Activated T-cell treated with anti-CD3 and anti-CD28 coated beads, Interleukin-2, amount 50 U/mL, for 72 hours (primary cell): ENCODE measurements at regions not wholly inside any gene's neighbourhood (a gene's known extent, or its start where the extent isn't known, plus 50 kb on each side); places are given as distances from the start of the nearest gene placed in this dataset.

Experiments used
- ATAC-seq, 2 donors: fragments of 150-1000 bp; cut with Tn5 transposase; replicated peaks in 1 of 2; 2 replicates each; pipeline ENCODE4 v1.10.0; 2021; ENCODE audit warnings: moderate library complexity in 2 of 2, mild to moderate bottlenecking in 1 of 2
- DNase-seq, 2 donors: peaks; one replicate each; pipeline ENCODE4 v3.0.0; 2021 to 2022; ENCODE audit warnings: mixed read lengths in 1 of 2
- H3K27ac Mint-ChIP-seq: one replicate; pipeline ENCODE4 v1.8.0; 2022; ENCODE audit warnings: mild to moderate bottlenecking, moderate library complexity, mixed read lengths
- H3K27me3 Mint-ChIP-seq: one replicate; pipeline ENCODE4 v1.8.0; 2022; ENCODE audit warnings: low read depth, mixed read lengths
- H3K36me3 Mint-ChIP-seq, 2 donors: one replicate each; pipeline ENCODE4 v1.8.0; 2022; ENCODE audit warnings: mixed read lengths in 2 of 2, mild to moderate bottlenecking in 1 of 2; ENCODE audit not compliant: insufficient read depth in 2 of 2
- H3K4me1 Mint-ChIP-seq: one replicate; pipeline ENCODE4 v1.8.0; 2022; ENCODE audit warnings: low read depth, mixed read lengths
- H3K4me3 Mint-ChIP-seq, 2 donors: one replicate each; pipeline ENCODE4 v1.8.0; 2022; ENCODE audit warnings: mild to moderate bottlenecking in 2 of 2, mixed read lengths in 2 of 2, moderate library complexity in 2 of 2
- H3K9me3 Mint-ChIP-seq, 2 donors: one replicate each; pipeline ENCODE4 v1.8.0; 2022; ENCODE audit warnings: mixed read lengths in 2 of 2

DNA sequence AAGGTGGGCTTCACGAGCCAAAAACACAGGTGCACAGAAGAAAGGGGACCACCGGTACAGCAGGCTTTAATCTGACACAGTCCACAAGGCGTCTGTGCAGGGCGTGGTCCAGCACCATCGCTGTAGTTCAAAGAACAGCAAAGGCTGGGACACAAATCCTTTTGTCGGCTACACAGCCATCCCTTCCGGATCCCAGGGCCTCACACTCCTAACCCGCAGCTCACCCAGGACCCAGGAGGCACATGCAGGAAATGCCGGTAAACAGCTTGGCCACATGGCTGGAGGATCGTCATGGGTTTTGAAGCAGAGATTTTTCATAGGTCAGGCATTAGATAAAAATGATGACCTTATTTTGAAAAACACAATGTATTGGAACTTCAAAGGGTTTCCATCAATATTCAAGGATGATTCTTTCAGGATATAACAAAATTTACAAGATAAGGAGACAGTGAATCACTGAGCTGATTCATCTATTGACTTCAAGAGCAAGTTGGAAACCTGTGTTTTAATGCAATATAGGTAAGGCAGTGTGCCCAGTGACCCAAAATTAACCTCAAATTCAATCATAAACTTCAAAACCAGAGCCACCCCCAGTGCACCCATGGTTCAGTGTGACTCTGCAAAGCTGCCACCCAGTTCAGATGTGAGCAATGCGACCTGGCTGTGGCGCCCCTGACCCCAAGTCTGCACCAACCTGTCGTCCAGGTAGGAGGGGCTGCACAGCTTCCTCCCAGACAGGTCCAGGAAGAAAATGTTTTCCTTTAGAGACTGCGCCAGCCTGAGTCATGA is 74.4 kb downstream of the TMEM18 start:
- peaks cover 11% of the 10 kb centered on the region for H3K4me1 Mint-ChIP-seq
- H3K9me3 Mint-ChIP-seq = no peaks in the 10 kb centered on the region
- DNase-seq (peak in 1 of 2 donors; percentile 10), ATAC-seq (peak; percentile 17 to 44)
- H3K4me3 Mint-ChIP-seq = no peak overlapping the region
- H3K27ac Mint-ChIP-seq = no peak overlapping the region
- H3K36me3 Mint-ChIP-seq = no peaks in the 10 kb centered on the region
- H3K27me3 Mint-ChIP-seq = no peaks in the 10 kb centered on the region

DNA sequence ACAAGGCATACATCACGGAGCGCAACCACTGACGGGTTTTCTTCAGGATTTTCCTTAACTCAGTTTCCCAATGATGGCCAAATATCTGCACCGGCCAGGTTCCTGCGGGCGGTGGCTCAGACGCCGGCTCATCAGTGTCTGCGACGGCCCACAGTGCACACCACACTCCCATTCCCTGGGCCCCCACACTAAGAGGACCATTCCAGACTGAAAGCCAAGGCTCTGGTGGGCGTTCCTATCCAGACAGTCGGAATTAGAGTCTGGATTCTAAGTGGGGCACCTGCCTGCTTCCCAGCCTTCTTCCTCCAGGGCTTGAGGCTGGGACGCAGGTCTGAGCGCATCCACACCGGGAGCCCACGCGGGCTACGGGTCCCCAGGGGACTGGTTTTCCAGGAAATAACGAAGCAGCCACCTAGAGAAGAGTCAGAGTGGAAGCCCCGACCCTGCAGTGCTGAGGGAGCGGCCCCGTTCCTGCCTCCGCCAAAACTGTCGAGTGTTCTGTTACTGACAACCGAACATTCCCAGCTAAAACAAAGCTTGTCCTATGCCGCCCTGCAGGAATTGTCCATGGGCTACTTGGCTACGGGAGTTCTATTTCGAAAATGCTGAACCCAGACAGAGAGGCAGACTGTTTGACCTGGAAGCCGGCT is 75.3 kb downstream of the TMEM18 start:
- no peaks in the 10 kb centered on the region for H3K9me3 Mint-ChIP-seq
- H3K4me1 Mint-ChIP-seq = peaks cover 11% of the 10 kb centered on the region
- no peaks in the 10 kb centered on the region for H3K27me3 Mint-ChIP-seq
- no peak overlapping the region for H3K27ac Mint-ChIP-seq
- H3K4me3 Mint-ChIP-seq = no peak overlapping the region
- DNase-seq = no peak
- H3K36me3 Mint-ChIP-seq = no peaks in the 10 kb centered on the region
- no peak for ATAC-seq

DNA sequence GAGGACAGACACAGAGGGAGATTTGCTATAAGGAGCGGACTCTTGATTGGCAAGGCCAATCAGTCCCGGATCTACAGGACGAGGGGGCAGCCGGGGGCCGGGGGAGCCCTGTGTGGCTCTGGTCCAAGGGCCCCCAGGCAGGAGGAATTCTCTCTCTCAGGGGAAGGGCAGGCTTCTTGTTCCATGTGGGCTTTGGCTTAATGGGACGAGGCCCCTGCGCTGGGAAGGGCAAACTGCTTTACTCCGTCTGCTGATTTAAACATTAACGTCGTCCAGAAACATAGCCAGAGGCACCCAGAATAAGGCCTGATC is 75.9 kb downstream of the TMEM18 start:
- no peaks in the 10 kb centered on the region for H3K9me3 Mint-ChIP-seq
- H3K36me3 Mint-ChIP-seq = no peaks in the 10 kb centered on the region
- peaks cover 11% of the 10 kb centered on the region for H3K4me1 Mint-ChIP-seq
- H3K27ac Mint-ChIP-seq = no peak overlapping the region
- no peaks in the 10 kb centered on the region for H3K27me3 Mint-ChIP-seq
- ATAC-seq (no peak), DNase-seq (no peak)
- no peak overlapping the region for H3K4me3 Mint-ChIP-seq

DNA sequence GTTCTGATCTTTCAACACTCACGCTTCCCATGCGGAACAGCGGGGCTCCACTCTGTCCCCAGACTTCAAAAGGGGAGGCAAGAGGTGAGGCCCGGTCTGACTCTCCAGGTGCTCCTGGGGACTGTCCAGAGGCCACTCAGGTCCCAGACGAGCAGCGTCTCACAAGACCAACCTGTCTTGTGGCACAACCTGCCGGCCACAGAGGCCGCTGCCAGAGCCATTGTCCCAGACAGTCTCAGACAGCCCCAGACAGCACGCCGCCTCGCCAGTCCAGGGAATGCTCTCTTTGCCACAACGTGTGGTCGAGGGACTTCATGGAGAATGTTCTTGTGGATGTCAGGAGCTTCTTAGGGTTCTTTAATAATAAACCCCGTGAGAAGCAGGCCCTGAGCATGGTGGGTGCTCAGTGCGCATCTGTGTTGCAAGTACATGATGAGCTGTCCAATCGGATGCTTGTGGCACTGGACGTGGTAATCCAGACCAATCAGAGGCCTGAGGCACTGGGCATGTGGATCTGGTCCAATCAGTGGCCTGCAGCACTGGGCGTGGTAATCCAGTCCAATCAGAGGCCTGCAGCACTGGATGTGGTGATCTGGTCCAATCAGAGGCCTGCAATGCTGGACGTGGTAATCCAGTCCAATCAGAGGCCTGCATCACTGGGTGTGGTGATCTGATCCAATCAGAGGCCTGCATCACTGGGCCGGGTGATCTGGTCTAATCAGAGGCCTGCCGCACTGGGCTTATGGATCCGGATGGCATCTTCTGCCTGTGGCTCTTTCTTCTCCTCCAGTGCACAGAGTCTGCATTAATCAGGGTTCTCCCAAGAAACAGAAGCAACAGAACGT is 76.4 kb downstream of the TMEM18 start:
- no peak for DNase-seq
- no peak overlapping the region for H3K27ac Mint-ChIP-seq
- no peaks in the 10 kb centered on the region for H3K36me3 Mint-ChIP-seq

DNA sequence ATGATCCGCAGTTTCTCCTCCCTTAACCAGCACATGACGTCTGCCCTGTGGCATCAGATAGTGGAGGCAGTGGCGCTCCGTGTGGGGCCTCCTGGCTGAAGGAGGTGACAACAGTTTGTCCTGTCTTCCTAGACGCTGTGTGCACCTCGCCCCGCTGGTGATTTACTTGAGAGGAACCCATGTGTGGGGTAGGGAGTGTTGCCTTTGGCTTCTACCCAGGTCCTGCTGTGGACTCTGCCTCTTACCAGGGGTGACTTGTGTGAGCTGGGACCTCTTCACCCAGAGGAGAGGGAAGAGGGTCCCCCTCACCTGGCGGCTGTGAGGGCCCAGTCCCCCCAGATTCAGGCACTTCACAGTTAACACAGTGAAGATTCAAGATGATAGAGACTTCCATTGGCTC is 77.6 kb downstream of the TMEM18 start:
- Mint-ChIP-seq H3K9me3 (no peaks in the 10 kb centered on the region), H3K4me3 (no peak overlapping the region), H3K4me1 (peaks cover 11% of the 10 kb centered on the region), H3K36me3 (no peaks in the 10 kb centered on the region), H3K27me3 (no peaks in the 10 kb centered on the region), H3K27ac (no peak overlapping the region)
- DNase-seq = no peak
- ATAC-seq = no peak

More for the DNA sequence above, 76.4 kb downstream of the TMEM18 start:
- Mint-ChIP-seq H3K4me1 (peaks cover 11% of the 10 kb centered on the region), H3K27me3 (no peaks in the 10 kb centered on the region), H3K4me3 (no peak overlapping the region), H3K9me3 (no peaks in the 10 kb centered on the region)
- ATAC-seq = no peak

DNA sequence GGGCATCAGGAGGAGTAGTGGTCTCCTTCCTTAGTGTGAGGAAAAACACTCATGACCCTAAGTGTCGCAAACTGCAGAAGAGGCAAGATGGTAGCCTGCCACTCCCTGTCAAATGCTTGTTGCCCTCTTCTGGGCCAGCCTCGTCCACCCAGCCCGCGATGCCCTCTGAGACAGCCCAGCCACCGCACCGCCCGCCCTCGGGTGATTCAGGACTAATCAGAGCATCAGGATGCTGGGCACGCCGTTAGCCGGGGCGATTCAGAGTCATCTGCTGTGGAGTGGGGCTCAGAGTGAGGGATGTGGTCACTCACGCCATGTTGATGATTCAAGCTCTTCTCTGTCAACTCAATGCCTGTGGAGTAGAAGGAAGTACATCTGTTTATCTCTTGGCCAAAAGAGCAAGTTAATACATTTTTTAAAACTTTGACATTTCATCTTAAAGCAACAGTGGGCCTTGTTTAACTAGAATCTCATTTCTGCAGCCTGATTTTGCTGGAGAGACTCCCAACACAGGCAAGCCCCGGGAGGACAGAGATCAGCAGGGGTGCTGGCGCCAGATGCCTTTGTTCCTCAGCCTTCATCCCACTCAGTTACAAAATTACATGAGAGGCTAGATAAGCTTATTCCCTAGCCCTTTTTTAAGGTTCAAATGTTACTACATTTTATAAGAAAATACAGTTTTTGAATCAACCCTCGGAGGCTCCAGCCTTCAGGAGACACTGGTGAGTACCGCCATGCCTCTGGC is 79.0 kb downstream of the TMEM18 start:
- Mint-ChIP-seq H3K36me3 (no peaks in the 10 kb centered on the region), H3K27ac (no peak overlapping the region), H3K27me3 (no peaks in the 10 kb centered on the region), H3K4me1 (peaks cover 4% of the 10 kb centered on the region), H3K4me3 (no peak overlapping the region), H3K9me3 (no peaks in the 10 kb centered on the region)
- ATAC-seq (no peak), DNase-seq (no peak)

DNA sequence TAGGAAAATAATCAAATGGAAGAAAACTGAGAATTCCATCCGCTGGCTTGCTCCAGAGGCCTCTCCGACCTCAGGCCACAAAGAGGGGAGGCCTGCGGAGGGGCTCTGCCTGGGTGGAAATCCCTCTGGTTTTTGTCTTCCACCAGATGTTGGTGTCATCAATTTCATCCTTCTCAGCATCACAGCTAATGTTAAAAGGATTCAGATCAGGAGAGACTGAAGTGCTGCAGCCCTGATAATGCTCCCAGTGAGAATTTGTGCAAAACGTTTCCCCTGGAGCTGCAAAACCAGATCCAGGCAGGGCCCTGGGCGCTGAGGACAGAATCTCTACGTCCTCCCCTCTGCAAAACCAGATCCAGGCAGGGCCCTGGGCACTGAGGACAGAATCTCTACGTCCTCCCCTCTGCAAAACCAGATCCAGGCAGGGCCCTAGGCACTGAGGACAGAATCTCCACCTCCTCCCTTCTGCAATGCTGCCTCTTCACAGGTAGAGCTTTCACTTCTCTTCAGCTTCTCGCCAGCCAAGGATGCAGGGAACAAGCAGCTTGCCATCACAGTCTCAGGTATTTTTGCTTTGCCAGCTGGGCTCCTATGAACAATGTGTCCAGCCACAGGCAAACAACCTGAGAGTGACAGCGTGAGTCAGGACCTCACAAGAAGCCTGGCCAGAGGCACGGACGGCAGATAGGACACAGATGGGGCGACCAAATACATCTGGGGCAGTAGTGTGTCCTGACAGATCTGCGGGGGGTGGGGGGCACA is 81.2 kb downstream of the TMEM18 start:
- Mint-ChIP-seq H3K4me3 (no peak overlapping the region), H3K27ac (no peak overlapping the region), H3K36me3 (no peaks in the 10 kb centered on the region), H3K9me3 (no peaks in the 10 kb centered on the region), H3K27me3 (no peaks in the 10 kb centered on the region), H3K4me1 (no peaks in the 10 kb centered on the region)
- ATAC-seq (no peak), DNase-seq (no peak)

DNA sequence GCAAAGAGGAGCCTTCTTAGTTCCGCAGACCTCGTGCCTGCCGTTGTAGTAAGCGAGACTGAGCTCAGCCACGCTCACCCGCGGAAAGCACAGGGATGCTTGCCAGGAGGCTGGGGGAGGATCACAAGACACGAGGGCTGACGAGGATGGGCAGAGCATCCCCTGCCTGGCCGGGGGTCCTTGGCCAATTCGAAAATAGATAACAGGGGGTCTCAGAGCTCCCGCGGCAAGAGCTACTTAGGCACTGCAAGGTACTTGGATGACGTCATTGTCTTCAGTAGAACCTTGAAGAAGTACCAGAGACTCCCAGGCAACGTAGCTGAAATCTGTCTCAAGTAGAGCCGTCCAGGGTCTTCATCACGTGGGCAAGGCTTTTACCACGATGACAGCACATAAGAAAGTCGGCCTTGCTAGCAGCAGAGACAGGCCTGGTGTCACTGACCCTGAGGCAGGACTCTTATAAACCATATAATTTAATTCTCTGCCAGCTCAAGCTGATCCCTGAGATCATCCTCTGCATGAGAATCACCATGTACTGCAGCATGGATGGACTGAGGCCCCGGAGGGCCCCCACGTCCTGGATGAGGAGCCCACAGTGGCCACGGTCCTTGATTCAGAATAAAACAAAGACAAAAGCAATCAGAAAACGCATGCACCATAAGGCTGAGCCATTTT is 81.9 kb downstream of the TMEM18 start:
- Mint-ChIP-seq H3K27ac (no peak overlapping the region), H3K4me3 (no peak overlapping the region), H3K9me3 (no peaks in the 10 kb centered on the region), H3K4me1 (no peaks in the 10 kb centered on the region), H3K36me3 (no peaks in the 10 kb centered on the region), H3K27me3 (no peaks in the 10 kb centered on the region)
- ATAC-seq = no peak
- DNase-seq = no peak

DNA sequence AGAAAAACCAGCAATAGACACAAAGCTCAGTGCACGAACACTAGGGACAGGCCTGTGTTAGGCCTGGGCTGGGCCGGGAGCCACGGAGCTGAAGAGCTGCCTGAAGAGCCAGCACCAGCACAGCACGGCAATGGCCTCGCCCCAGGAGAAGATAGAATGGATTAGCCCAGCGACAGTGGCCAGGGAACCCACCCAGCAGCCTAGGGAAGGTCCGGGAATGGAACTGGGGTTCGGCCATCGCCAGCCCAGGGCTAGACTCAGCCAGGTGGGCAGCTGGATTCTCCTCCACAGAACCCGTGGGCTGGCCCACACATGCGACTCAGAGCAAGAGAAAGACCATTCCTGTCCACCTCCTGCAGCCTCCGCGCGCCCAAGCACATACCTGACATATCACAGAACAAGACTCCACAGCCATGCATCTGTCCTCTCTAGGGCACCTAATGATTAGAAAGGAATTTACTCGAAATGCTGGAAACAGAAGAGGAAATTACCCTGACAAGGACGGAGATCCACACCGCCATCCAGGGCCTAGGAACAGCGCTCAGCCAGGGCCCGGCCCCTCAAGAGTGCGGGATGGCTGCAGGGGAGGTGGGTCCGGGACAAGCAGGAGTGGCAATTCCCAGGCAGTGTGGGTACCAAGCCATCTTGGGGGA is 82.8 kb downstream of the TMEM18 start:
- H3K36me3 Mint-ChIP-seq = no peaks in the 10 kb centered on the region
- no peak for ATAC-seq
- H3K27me3 Mint-ChIP-seq = no peaks in the 10 kb centered on the region
- no peak overlapping the region for H3K27ac Mint-ChIP-seq
- H3K9me3 Mint-ChIP-seq = no peaks in the 10 kb centered on the region
- no peak overlapping the region for H3K4me3 Mint-ChIP-seq
- DNase-seq = no peak
- no peaks in the 10 kb centered on the region for H3K4me1 Mint-ChIP-seq

DNA sequence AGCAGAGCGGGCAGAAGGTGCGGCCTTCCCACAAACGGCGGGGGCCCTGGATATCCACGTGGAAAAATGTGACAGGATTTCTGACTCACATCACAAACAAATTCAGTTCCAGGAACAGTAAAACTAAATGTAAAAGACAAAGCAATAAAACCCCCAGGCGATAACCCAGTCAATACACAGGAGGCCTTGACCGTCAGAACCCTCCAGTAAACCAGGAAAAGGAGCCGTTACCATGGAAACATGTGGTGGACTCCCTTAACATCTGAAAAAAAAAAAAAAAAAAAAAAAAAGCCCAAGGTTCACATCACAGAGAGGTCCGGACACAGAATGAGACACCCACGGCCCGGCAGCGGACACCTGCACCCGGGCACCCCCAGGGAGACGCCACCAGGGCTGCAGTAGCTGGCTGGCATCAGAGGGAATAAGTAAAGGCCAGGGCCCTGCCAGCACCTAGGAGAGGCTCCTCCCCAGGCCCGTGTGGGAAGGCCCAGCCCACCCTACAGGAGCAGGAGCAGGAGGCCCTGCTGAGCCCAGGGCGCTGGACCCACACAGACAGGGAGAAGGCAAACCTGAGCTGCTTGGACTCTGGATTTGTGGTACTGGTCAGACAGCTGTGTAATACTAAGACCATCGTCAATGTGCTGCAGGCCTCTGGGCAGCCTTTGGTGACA is 83.7 kb downstream of the TMEM18 start:
- H3K36me3 Mint-ChIP-seq = no peaks in the 10 kb centered on the region
- no peak for ATAC-seq

DNA sequence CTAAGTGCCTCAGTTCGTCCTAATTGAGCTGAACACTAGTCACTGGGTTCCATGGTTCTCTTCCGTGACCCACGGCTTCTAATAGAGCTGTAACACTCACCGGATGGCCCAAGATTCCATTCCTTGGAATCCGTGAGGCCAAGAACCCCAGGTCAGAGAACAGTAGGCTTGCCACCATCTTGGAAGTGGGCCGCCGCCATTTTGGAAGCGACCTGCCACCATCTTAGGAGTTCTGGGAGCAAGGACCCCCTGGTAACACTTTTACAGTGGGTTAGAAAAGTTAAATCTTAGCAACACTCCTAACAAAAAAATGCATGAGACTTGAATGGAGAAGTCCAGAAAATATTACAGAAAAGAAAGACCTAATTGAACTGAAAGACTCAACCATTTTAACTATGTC is 84.5 kb downstream of the TMEM18 start:
- DNase-seq = no peak
- Mint-ChIP-seq H3K9me3 (no peaks in the 10 kb centered on the region), H3K4me1 (no peaks in the 10 kb centered on the region), H3K36me3 (no peaks in the 10 kb centered on the region), H3K4me3 (no peak overlapping the region), H3K27ac (no peak overlapping the region), H3K27me3 (no peaks in the 10 kb centered on the region)
- ATAC-seq = no peak

More for the DNA sequence above, 83.7 kb downstream of the TMEM18 start:
- no peak overlapping the region for H3K4me3 Mint-ChIP-seq
- H3K27me3 Mint-ChIP-seq = no peaks in the 10 kb centered on the region
- H3K27ac Mint-ChIP-seq = no peak overlapping the region
- DNase-seq = no peak
- H3K4me1 Mint-ChIP-seq = no peaks in the 10 kb centered on the region
- no peaks in the 10 kb centered on the region for H3K9me3 Mint-ChIP-seq
